Ishikawa (cell line): ENCODE measurements at regions not wholly inside any gene's neighbourhood (a gene's known extent, or its start where the extent isn't known, plus 50 kb on each side); places are given as distances from the start of the nearest gene placed in this dataset.

Experiments used
- CEBPB ChIP-seq: IDR thresholded peaks from 2 replicates; pipeline ENCODE4 v1.6.1; 2012
- CREB1 ChIP-seq: IDR thresholded peaks from 2 replicates; pipeline ENCODE4 v1.6.1; 2012; ENCODE audit warnings: low read depth
- EGR1 ChIP-seq: IDR thresholded peaks from 2 replicates; pipeline ENCODE4 v1.6.1; 2012
- EP300 ChIP-seq: IDR thresholded peaks from 2 replicates; pipeline ENCODE4 v1.6.1; 2012; ENCODE audit warnings: borderline replicate concordance
- RAD21 ChIP-seq: IDR thresholded peaks from 2 replicates; pipeline ENCODE4 v1.6.1; 2012; ENCODE audit warnings: low read depth
- TEAD4 ChIP-seq: IDR thresholded peaks from 2 replicates; pipeline ENCODE4 v1.6.1; 2012
- YY1 ChIP-seq: IDR thresholded peaks from 2 replicates; pipeline ENCODE4 v1.6.1; 2012; ENCODE audit warnings: low read depth
- ZBTB7A ChIP-seq: IDR thresholded peaks from 2 replicates; pipeline ENCODE4 v1.6.1; 2012; ENCODE audit warnings: low read depth
- TF ChIP-seq, protein P1 (sequence below): IDR thresholded peaks from 2 replicates; pipeline ENCODE4 v1.6.1; 2012

DNA sequence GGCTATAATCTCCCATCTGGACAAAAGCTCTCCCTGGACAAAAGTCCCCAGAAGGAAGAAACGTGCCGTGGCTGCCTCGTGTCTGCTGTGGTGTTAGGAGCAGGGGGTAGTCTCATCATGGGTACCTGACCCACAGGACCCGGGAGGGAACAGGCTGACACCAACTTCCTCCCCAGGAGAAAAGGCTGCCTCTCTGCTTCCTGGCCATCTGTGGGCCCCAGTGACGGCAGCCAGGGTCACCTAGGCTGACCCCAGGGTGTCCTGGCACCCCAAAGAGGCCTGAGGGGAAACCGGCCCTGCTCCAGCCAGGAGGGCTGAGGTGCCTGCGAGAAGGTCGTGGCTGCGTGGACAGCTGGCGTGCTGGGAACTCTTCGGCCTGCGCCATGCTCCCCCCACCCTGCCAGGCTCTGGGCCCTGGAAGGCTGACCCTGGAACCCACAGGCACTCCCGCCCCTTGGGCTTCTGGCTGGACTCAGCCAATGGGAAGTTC, 133.9 kb downstream of the RFLNA start:
- TF ChIP-seq ZBTB7A, result no peak
- no peak for TF ChIP-seq EP300
- TF ChIP-seq, protein P1, sequence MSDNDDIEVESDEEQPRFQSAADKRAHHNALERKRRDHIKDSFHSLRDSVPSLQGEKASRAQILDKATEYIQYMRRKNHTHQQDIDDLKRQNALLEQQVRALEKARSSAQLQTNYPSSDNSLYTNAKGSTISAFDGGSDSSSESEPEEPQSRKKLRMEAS, result no peak
- no peak for TF ChIP-seq CREB1
- TF ChIP-seq CEBPB, result no peak
- no peak for TF ChIP-seq RAD21
- no peak for TF ChIP-seq TEAD4
- TF ChIP-seq YY1, result no peak
- no peak for TF ChIP-seq EGR1
